Ovary (tissue), 7 donors: ENCODE measurements at regions not wholly inside any gene's neighbourhood (a gene's known extent, or its start where the extent isn't known, plus 50 kb on each side); places are given as distances from the start of the nearest gene placed in this dataset.

Source experiments
- DNase-seq, 5 donors: peaks; one replicate each; pipeline ENCODE4 v3.0.0-alpha.2; 2019 to 2020
- H3K27ac ChIP-seq, 2 donors: fragments of 200-600 bp; one replicate each; pipeline versions ENCODE4 v1.5.1 to v1.8.0; 2019 to 2022
- H3K27me3 ChIP-seq: fragments of 200-600 bp; one replicate; pipeline ENCODE4 v1.8.0; 2022
- H3K36me3 ChIP-seq: fragments of 200-600 bp; sonication (generic); one replicate; pipeline ENCODE4 v1.5.1; 2019
- H3K4me1 ChIP-seq: one replicate; pipeline ENCODE4 v1.8.1; 2013; ENCODE audit warnings: mild to moderate bottlenecking, moderate library complexity; ENCODE audit not compliant: insufficient read depth
- H3K4me3 ChIP-seq: fragments of 200-600 bp; sonication (generic); one replicate; pipeline ENCODE4 v1.5.1; 2017
- H3K9me3 ChIP-seq, 2 donors: fragments of 200-600 bp in 1 of 2; sonication (generic) in 1 of 2; one replicate each; pipeline versions ENCODE4 v1.5.1 to v1.8.1; 2013 to 2019; ENCODE audit warnings: mild to moderate bottlenecking in 1 of 2, moderate library complexity in 1 of 2
- EP300 ChIP-seq: sonication (generic); formaldehyde crosslinking; IDR thresholded peaks from one replicate; pipeline ENCODE4 v1.6.1; 2017; ENCODE audit warnings: antibody characterized with exemption
- POLR2A ChIP-seq: fragments of 450-650 bp; IDR thresholded peaks from one replicate; pipeline ENCODE4 v1.6.1; 2017; ENCODE audit warnings: antibody characterized with exemption, mild to moderate bottlenecking, moderate library complexity
- WGBS, 3 donors: extraction: QIAGEN DNeasy Blood & Tissue Kit in 1 of 3; methylation state at CpG; one replicate each; pipeline versions ENCODE4 v1.1.5 to v1.1.7; 2013 to 2017; 5-methylcytosine and 5-hydroxymethylcytosine counted together
- intact Hi-C, 4 donors: fragments of 100-400 bp; cut with DNase I; formaldehyde crosslinking; loops; one replicate each; pipeline versions ENCODE4 v1.11.0 to v1.15.1; 2022 to 2023
- TF ChIP-seq, protein P1 (sequence below), 3 donors: fragments of 450-650 bp in 2 of 3; fragments of 200-600 bp in 1 of 3; IDR thresholded peaks; one replicate each; pipeline versions ENCODE4 v1.5.1 to v1.8.0; 2016 to 2022; ENCODE audit warnings: antibody characterized with exemption in 3 of 3, mild to moderate bottlenecking in 1 of 3
- donor health status: DM: no; HTN: no; CAD: no; lungs with moderate emphysema.
- donor health status: DM: no; HTN: no; CAD: no.
- donor health status: Bipolar disorder and iron deficiency.
- donor health status: DM: no; HTN: no; CAD: no.
- donor health status: DM: yes; HTN: yes; CAD: no.

GRCh38 chr1:238549137-238549536 is 658.4 kb upstream of the ZP4 start:
- DNase-seq = no peak
- no peak overlapping the region for H3K4me3 ChIP-seq
- 58 to 80% (median 68%) methylated on average over 2 of the region's 2 CpGs for WGBS, 3 donors
- H3K9me3 ChIP-seq = no peaks in the 10 kb centered on the region
- TF ChIP-seq EP300 (no peak), POLR2A (no peak)
- TF ChIP-seq, protein P1, sequence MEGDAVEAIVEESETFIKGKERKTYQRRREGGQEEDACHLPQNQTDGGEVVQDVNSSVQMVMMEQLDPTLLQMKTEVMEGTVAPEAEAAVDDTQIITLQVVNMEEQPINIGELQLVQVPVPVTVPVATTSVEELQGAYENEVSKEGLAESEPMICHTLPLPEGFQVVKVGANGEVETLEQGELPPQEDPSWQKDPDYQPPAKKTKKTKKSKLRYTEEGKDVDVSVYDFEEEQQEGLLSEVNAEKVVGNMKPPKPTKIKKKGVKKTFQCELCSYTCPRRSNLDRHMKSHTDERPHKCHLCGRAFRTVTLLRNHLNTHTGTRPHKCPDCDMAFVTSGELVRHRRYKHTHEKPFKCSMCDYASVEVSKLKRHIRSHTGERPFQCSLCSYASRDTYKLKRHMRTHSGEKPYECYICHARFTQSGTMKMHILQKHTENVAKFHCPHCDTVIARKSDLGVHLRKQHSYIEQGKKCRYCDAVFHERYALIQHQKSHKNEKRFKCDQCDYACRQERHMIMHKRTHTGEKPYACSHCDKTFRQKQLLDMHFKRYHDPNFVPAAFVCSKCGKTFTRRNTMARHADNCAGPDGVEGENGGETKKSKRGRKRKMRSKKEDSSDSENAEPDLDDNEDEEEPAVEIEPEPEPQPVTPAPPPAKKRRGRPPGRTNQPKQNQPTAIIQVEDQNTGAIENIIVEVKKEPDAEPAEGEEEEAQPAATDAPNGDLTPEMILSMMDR (IDR thresholded peaks at IDR 0.05) = no peak
- H3K27ac ChIP-seq = no peak overlapping the region
- no peaks in the 10 kb centered on the region for H3K27me3 ChIP-seq
- intact Hi-C loops = no loop called here
- H3K36me3 ChIP-seq = no peaks in the 10 kb centered on the region
- no peaks in the 10 kb centered on the region for H3K4me1 ChIP-seq

- no peak overlapping the region for H3K27ac ChIP-seq
- no peak overlapping the region for H3K4me3 ChIP-seq
- no peak for DNase-seq
- no peaks in the 10 kb centered on the region for H3K9me3 ChIP-seq
- no peaks in the 10 kb centered on the region for H3K27me3 ChIP-seq
- H3K4me1 ChIP-seq = no peaks in the 10 kb centered on the region
- H3K36me3 ChIP-seq = no peaks in the 10 kb centered on the region
- 65 to 94% (median 93%) methylated on average over 2 of the region's 2 CpGs for WGBS, 3 donors
- intact Hi-C loops = no loop called here
- TF ChIP-seq, protein P1 (IDR thresholded peaks at IDR 0.05) = no peak
- TF ChIP-seq POLR2A (no peak), EP300 (no peak)
Measured at GRCh38 chr1:238546118-238546517, 655.4 kb upstream of the ZP4 start.

DNA sequence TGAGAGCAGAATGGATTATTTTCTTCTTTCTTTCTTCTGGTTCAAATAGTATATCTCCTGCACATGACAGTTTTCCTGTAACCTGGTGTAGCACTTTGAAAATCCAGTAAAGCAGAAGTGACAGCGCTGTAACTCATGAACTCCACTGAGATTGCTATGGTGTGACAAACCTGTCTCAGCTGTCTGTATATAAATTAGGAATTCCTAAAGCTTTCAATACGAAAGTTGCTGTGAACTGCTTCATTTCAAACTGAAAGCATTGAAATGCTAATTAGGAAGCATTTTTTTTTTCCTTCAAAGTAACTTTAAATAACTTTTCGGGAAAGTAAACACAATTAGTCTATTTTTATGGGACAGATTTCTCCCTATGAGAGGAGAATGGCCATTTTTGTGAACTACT is 646.9 kb upstream of the ZP4 start:
- Histone ChIP-seq H3K27ac (no peak overlapping the region), H3K27me3 (no peaks in the 10 kb centered on the region), H3K4me1 (no peaks in the 10 kb centered on the region), H3K4me3 (no peak overlapping the region), H3K9me3 (no peaks in the 10 kb centered on the region), H3K36me3 (no peaks in the 10 kb centered on the region)
- TF ChIP-seq, protein P1 (IDR thresholded peaks at IDR 0.05) = no peak
- no peak for TF ChIP-seq POLR2A
- intact Hi-C loops = no loop called here
- DNase-seq = no peak
- WGBS, 3 donors = 78 to 80% (median 79%) methylated on average over 3 of the region's 3 CpGs

DNA sequence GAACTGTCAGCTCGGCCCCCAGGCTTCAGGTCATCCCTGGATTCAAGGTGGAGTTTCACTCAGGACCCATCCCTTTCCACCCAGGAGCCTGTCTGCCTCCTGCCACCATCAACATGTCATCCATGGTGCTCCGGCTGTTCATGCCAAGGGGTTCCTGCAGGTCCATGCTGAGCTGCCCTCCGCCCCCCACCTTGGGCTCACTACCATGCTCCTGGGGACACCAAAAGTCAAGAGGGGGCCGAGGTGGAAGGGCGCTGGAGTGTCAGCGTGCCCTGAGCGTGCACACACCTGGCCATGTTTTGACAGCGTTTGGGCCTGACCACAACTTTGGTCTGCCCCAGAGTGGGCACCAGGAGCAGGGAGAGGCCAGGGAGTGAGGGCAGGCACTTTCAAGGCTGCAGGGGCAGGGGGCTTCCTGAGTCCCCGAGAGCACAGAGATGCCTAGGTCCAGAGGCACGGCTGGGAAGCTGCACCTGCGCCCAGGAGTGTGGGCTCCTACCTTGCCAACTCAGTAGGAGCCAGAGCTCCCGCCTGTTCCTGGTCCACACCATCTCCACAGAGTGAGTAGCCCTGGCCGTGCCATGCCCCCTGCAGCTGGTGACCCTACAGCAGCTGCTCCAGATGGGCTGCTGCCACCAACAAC is 639.6 kb upstream of the ZP4 start:
- Histone ChIP-seq H3K27me3 (no peaks in the 10 kb centered on the region), H3K27ac (no peak overlapping the region), H3K4me1 (no peaks in the 10 kb centered on the region), H3K4me3 (no peak overlapping the region), H3K9me3 (peaks cover 0 to 6% of the 10 kb centered on the region in 2 donors), H3K36me3 (no peaks in the 10 kb centered on the region)
- no peak for TF ChIP-seq EP300
- no peak for TF ChIP-seq POLR2A
- intact Hi-C loops = no loop called here
- DNase-seq = no peak
- 87 to 89% (median 87%) methylated on average over 13 of the region's 13 CpGs for WGBS, 3 donors

DNA sequence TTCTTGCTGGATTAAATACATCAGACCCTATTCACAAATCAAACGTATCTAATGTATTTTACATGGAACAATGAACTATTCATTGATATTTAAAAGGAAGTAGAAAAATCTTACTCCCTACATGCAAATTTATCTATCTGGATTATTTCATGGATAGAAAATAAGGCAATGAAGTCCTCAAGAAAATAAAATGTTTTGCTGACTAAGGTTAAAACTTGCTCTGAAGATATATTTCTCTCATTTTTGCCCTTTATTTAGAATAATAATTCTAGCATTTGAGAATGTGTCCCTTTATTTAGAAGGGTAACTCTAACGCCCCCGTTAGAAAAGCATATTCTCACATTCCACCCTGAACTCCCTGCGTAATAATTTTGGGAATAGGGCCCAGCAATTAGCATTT is 627.0 kb upstream of the ZP4 start:
- no peak for DNase-seq
- TF ChIP-seq POLR2A (no peak), EP300 (no peak)
- TF ChIP-seq, protein P1 (IDR thresholded peaks at IDR 0.05) = no peak
- no peaks in the 10 kb centered on the region for H3K4me1 ChIP-seq
- no peaks in the 10 kb centered on the region for H3K36me3 ChIP-seq
- H3K27ac ChIP-seq = no peak overlapping the region
- intact Hi-C loops = no loop called here
- no peak overlapping the region for H3K4me3 ChIP-seq
- no peaks in the 10 kb centered on the region for H3K9me3 ChIP-seq
- 82 to 91% (median 83%) methylated on average over 4 of the region's 4 CpGs for WGBS, 3 donors
- H3K27me3 ChIP-seq = no peaks in the 10 kb centered on the region
